IPS DF 6.9 (cell line): ENCODE measurements at regions not wholly inside any gene's neighbourhood (a gene's known extent, or its start where the extent isn't known, plus 50 kb on each side); places are given as distances from the start of the nearest gene placed in this dataset.

Experiments
- DNase-seq: peaks from one replicate; pipeline ENCODE4 v3.0.0-alpha.2; 2013; ENCODE audit warnings: low read depth, low spot score
- H3K27ac ChIP-seq: one replicate; pipeline ENCODE4 v1.5.1; 2013; ENCODE audit warnings: low read length, control low read depth
- H3K27me3 ChIP-seq: 2 replicates; pipeline ENCODE4 v1.6.1; 2013; ENCODE audit warnings: mild to moderate bottlenecking, low read length; ENCODE audit not compliant: control insufficient read depth, insufficient read depth
- H3K36me3 ChIP-seq: 2 replicates; pipeline ENCODE4 v1.6.1; 2013; ENCODE audit warnings: low read length; ENCODE audit not compliant: control insufficient read depth, insufficient read depth
- H3K4me1 ChIP-seq: 2 replicates; pipeline ENCODE4 v1.6.1; 2013; ENCODE audit warnings: low read length; ENCODE audit not compliant: control insufficient read depth, insufficient read depth
- H3K4me3 ChIP-seq: 2 replicates; pipeline ENCODE4 v1.5.1; 2013; ENCODE audit warnings: mild to moderate bottlenecking, low read length
- H3K9me3 ChIP-seq: 2 replicates; pipeline ENCODE4 v1.6.1; 2013; ENCODE audit warnings: low read length, inconsistent platforms; ENCODE audit not compliant: control insufficient read depth, insufficient read depth
- WGBS: extraction: QIAGEN DNeasy Blood & Tissue Kit; methylation state at CpG from one replicate; pipeline ENCODE4 v1.1.7; 2013; ENCODE audit warnings: mixed read lengths, missing lambda C conversion rate; ENCODE audit not compliant: insufficient read length, insufficient coverage; 5-methylcytosine and 5-hydroxymethylcytosine counted together

DNA sequence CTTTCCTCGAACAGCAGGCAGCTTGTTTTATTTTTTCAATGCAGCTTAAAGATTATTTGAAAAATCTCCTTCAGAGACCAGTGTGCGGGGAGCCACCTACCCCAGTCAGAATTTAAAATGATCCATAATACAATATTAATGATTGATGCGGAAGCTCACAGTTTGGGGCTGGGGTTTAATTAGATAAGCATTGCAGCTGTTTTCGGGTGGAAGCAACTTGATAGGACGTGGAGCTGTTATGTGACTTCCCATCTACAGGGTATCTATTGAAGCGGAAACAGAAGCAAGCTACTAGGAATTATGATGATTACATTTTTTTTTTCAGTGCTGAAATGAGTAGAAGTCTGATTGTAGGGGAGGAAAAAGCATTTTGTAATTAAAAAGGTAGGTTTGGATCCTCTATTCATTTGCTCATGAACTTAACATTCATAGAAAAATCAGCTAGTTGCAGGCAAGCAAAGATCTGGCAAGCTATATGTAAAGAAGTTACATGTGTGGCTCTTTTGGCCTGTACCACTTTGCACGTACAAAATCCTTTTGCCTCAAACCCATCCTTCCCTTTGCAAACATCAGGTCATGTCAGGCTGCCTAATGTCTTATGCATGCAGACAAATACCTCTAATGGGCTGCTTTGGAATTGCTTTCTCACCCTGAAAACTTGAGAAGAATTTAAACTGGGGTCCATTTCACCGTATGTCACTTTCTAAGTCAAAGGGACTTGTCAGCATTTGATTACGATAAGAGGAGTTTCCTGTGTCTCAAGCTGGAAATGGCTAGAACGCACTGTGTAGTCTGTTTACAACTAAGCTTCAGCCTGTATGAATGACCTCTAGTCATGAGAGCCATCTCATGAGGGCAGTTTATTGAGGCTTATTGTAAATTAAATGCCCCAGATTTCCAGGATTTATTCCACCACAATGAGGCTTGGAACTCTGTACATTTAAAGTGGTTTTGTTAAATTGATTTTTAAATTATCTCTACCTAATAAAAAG is 267.1 kb upstream of the TMTC4 start:
- Histone ChIP-seq H3K4me1 (no peaks in the 10 kb centered on the region), H3K27me3 (no peaks in the 10 kb centered on the region), H3K36me3 (no peaks in the 10 kb centered on the region), H3K4me3 (no peak overlapping the region), H3K9me3 (no peaks in the 10 kb centered on the region), H3K27ac (no peak overlapping the region)
- DNase-seq, result no peak
- WGBS, result no CpG with 5 or more reads among the region's 10 CpGs

- no peak for DNase-seq
- WGBS, result no CpG with 5 or more reads among the region's 4 CpGs
- H3K27me3 ChIP-seq, result no peaks in the 10 kb centered on the region
- no peak overlapping the region for H3K27ac ChIP-seq
- H3K36me3 ChIP-seq, result no peaks in the 10 kb centered on the region
- no peaks in the 10 kb centered on the region for H3K9me3 ChIP-seq
- H3K4me1 ChIP-seq, result no peaks in the 10 kb centered on the region
- no peak overlapping the region for H3K4me3 ChIP-seq
Observed at GRCh38 chr13:100940658-100941057, 266.1 kb upstream of the TMTC4 start.

DNA sequence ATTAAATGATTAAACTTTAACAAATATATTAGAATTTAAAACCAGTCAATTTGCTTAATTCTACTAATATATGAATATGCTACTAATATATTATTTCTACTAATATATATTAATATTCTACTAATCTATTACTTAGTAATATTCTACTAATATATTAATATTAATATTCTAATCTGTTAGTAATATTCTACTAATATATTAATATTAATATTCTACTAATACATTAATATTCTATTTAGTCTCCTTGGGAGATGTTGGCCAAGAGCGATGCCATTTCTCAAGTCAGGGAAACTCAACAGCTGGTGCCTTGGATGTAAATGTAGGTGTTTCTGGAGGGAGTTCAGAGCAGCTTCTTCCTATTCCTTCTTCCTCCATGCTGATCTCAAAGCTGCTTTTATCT is 259.2 kb upstream of the TMTC4 start:
- DNase-seq, result no peak
- H3K36me3 ChIP-seq, result no peaks in the 10 kb centered on the region
- H3K9me3 ChIP-seq, result no peaks in the 10 kb centered on the region
- no peaks in the 10 kb centered on the region for H3K4me1 ChIP-seq
- no peaks in the 10 kb centered on the region for H3K27me3 ChIP-seq
- no peak overlapping the region for H3K4me3 ChIP-seq
- WGBS, result no CpG with 5 or more reads among the region's 1 CpG
- H3K27ac ChIP-seq, result no peak overlapping the region

DNA sequence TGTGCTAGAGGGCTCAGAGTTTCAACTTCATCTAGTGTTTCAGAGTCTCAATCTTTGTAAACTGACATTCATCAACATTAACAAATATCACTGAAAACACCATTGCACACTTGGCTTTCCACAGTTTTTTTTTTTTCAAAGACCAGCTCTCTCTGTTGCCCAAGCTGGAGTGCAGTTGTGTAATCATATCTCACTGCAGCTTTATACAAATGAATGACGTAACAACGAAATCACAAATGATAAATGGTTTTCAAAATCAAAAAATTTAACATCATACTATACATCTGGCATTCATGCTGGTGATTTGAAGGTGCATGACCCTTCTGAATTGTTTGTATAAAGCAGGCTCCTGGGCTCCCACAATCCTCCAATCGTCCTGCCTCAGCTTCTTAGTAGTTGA is 248.0 kb upstream of the TMTC4 start:
- Histone ChIP-seq H3K4me3 (no peak overlapping the region), H3K9me3 (no peaks in the 10 kb centered on the region), H3K4me1 (no peaks in the 10 kb centered on the region), H3K27ac (no peak overlapping the region), H3K36me3 (no peaks in the 10 kb centered on the region), H3K27me3 (no peaks in the 10 kb centered on the region)
- DNase-seq, result no peak
- no CpG with 5 or more reads among the region's 3 CpGs for WGBS

DNA sequence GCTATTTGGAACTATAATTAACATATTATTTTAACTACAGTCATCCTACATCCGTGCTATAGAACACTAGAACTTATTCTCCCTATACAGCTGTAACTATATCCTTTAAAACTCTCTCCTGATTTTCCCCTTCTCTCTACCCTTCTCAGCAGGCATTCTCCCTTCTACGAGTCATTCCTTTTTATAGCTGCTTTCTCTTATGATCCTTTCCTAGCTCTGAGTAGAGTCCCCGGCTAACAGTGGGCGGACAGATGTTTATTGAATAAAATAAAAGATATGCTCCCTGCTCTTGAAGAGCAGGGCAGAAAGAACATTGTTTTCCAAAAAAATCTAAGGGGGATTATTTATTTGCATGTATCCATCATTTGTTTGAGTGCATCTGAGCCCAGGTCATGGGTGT is 246.5 kb upstream of the TMTC4 start:
- DNase-seq, result no peak
- Histone ChIP-seq H3K36me3 (no peaks in the 10 kb centered on the region), H3K27ac (no peak overlapping the region), H3K4me3 (no peak overlapping the region), H3K27me3 (no peaks in the 10 kb centered on the region), H3K9me3 (no peaks in the 10 kb centered on the region), H3K4me1 (no peaks in the 10 kb centered on the region)
- no CpG with 5 or more reads among the region's 4 CpGs for WGBS

GRCh38 chr13:100917011-100917410 is 242.4 kb upstream of the TMTC4 start:
- WGBS, result no CpG with 5 or more reads among the region's 3 CpGs
- Histone ChIP-seq H3K36me3 (no peaks in the 10 kb centered on the region), H3K4me3 (no peak overlapping the region), H3K4me1 (no peaks in the 10 kb centered on the region), H3K9me3 (no peaks in the 10 kb centered on the region), H3K27ac (no peak overlapping the region), H3K27me3 (no peaks in the 10 kb centered on the region)
- DNase-seq, result no peak

DNA sequence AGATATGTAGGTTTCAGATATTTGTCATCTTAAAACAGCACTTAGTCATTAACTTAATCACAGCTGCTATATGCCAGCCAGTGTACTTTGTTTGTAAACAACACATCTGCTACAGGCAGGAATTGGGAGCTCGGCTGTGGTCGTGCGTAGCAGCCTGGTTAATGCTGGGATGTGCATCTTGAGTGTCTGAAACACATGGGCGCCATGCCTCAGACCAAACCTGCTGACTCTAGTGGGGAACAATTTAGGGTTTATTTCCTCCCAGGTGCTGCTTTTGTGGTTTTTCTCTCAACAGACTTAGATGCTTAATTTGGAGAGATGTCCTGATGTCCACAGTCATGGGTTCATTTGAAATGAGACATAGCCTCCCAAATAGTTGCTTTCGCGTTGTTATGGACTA is 238.5 kb upstream of the TMTC4 start:
- WGBS, result no CpG with 5 or more reads among the region's 6 CpGs
- Histone ChIP-seq H3K27me3 (no peaks in the 10 kb centered on the region), H3K4me3 (no peak overlapping the region), H3K27ac (no peak overlapping the region), H3K36me3 (no peaks in the 10 kb centered on the region), H3K4me1 (no peaks in the 10 kb centered on the region), H3K9me3 (no peaks in the 10 kb centered on the region)
- DNase-seq, result no peak

- Histone ChIP-seq H3K9me3 (no peaks in the 10 kb centered on the region), H3K27me3 (no peaks in the 10 kb centered on the region), H3K27ac (no peak overlapping the region), H3K4me1 (no peaks in the 10 kb centered on the region), H3K36me3 (no peaks in the 10 kb centered on the region), H3K4me3 (no peak overlapping the region)
- no peak for DNase-seq
- no CpG with 5 or more reads among the region's 3 CpGs for WGBS
Observed at GRCh38 chr13:100904293-100904976, 229.8 kb upstream of the TMTC4 start.

DNA sequence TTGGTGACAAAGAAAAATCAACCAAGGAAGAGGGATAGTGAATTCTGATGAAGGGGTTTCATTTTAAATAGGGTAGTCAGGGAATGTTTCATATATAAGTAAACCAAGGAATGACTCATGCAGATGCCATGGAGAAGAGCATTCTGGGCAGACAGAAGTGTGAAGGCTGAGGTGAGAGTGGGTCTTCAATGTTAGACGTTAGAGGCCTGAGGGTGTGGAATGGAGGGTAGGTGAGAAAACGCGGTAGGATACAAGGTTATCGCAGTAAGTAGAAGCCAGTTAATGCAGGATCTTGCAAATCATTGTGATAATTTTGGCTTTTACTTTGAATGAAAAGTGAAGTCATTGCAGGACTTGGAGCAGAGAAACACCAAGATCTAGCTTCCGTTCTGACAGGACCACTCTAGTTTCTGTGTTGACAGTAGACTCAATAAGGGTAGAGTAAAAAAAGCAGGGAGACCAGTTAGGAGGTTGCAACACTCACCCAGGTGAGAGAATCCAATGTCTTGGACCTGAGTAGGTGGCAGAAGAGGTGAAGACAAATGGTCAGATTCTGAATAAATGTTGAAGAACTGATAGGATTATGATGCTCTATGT is 225.2 kb upstream of the TMTC4 start:
- 100% methylated on average over 3 of the region's 5 CpGs for WGBS
- H3K4me1 ChIP-seq, result no peaks in the 10 kb centered on the region
- DNase-seq, result no peak
- no peak overlapping the region for H3K4me3 ChIP-seq
- no peaks in the 10 kb centered on the region for H3K9me3 ChIP-seq
- no peak overlapping the region for H3K27ac ChIP-seq
- H3K27me3 ChIP-seq, result no peaks in the 10 kb centered on the region
- no peaks in the 10 kb centered on the region for H3K36me3 ChIP-seq

GRCh38 chr13:100898431-100898830 is 223.8 kb upstream of the TMTC4 start:
- no peak overlapping the region for H3K4me3 ChIP-seq
- H3K27ac ChIP-seq, result no peak overlapping the region
- no peaks in the 10 kb centered on the region for H3K27me3 ChIP-seq
- no peaks in the 10 kb centered on the region for H3K4me1 ChIP-seq
- H3K9me3 ChIP-seq, result no peaks in the 10 kb centered on the region
- no peaks in the 10 kb centered on the region for H3K36me3 ChIP-seq
- DNase-seq, result no peak
- no CpG with 5 or more reads among the region's 1 CpG for WGBS
